Neural progenitor cell (in vitro differentiated cells): ENCODE measurements at regions not wholly inside any gene's neighbourhood (a gene's known extent, or its start where the extent isn't known, plus 50 kb on each side); places are given as distances from the start of the nearest gene placed in this dataset.

Source experiments
- DNase-seq: peaks from one replicate; pipeline ENCODE4 v3.0.0-alpha.2; 2016; ENCODE audit warnings: low spot score
- H2AFZ ChIP-seq: fragments of 200-600 bp; sonication (generic); replicated peaks from 2 replicates; pipeline ENCODE4 v1.6.1; 2016; ENCODE audit warnings: antibody characterized with exemption
- H3F3A ChIP-seq: fragments of 200-600 bp; sonication (generic); 2 replicates; pipeline ENCODE4 v1.6.1; 2016; ENCODE audit warnings: antibody characterized with exemption, low read depth
- H3K27ac ChIP-seq: fragments of 200-600 bp; sonication (generic); 2 replicates; pipeline ENCODE4 v1.5.1; 2016; ENCODE audit warnings: mild to moderate bottlenecking
- H3K27me3 ChIP-seq: fragments of 200-600 bp; sonication (generic); 2 replicates; pipeline ENCODE4 v1.6.1; 2016; ENCODE audit warnings: mild to moderate bottlenecking, moderate library complexity
- H3K36me3 ChIP-seq: fragments of 200-600 bp; sonication (generic); 2 replicates; pipeline ENCODE4 v1.5.1; 2016
- H3K4me1 ChIP-seq: fragments of 200-600 bp; sonication (generic); 2 replicates; pipeline ENCODE4 v1.6.1; 2016; ENCODE audit warnings: mixed run types
- H3K4me2 ChIP-seq: fragments of 200-600 bp; sonication (generic); 2 replicates; pipeline ENCODE4 v1.6.1; 2016
- H3K4me3 ChIP-seq: fragments of 200-600 bp; sonication (generic); 2 replicates; pipeline ENCODE4 v1.5.1; 2016
- H3K79me2 ChIP-seq: fragments of 200-600 bp; sonication (generic); 2 replicates; pipeline ENCODE4 v1.6.1; 2016; ENCODE audit warnings: low read depth
- H3K9ac ChIP-seq: fragments of 200-600 bp; sonication (generic); 2 replicates; pipeline ENCODE4 v1.6.1; 2016
- H3K9me3 ChIP-seq: fragments of 200-600 bp; sonication (generic); 2 replicates; pipeline ENCODE4 v1.5.1; 2016; ENCODE audit warnings: low read depth
- H4K20me1 ChIP-seq: fragments of 200-600 bp; sonication (generic); 2 replicates; pipeline ENCODE4 v1.6.1; 2016; ENCODE audit warnings: low read depth
- H3K27ac Mint-ChIP-seq: 3 replicates; pipeline ENCODE4 v1.8.0; 2021; ENCODE audit warnings: mixed read lengths
- H3K27me3 Mint-ChIP-seq: 2 replicates; pipeline ENCODE4 v1.8.0; 2022; ENCODE audit warnings: low read depth, mild to moderate bottlenecking, inconsistent platforms, moderate library complexity, mixed read lengths; ENCODE audit not compliant: insufficient read depth
- H3K36me3 Mint-ChIP-seq: 3 replicates; pipeline ENCODE4 v1.8.0; 2021; ENCODE audit warnings: mixed read lengths
- H3K4me1 Mint-ChIP-seq: 3 replicates; pipeline ENCODE4 v1.8.0; 2021; ENCODE audit warnings: mixed read lengths
- H3K4me3 Mint-ChIP-seq: 3 replicates; pipeline ENCODE4 v1.8.0; 2021; ENCODE audit warnings: mild to moderate bottlenecking, moderate library complexity, mixed read lengths
- H3K9me3 Mint-ChIP-seq: 3 replicates; pipeline ENCODE4 v1.8.0; 2020; ENCODE audit warnings: mixed read lengths
- CTCF ChIP-seq: fragments of 200-600 bp; sonication (generic); IDR thresholded peaks from 2 replicates; pipeline ENCODE4 v1.5.1; 2017; ENCODE audit warnings: antibody characterized with exemption, mild to moderate bottlenecking
- EZH2 ChIP-seq: fragments of 200-600 bp; sonication (generic); IDR thresholded peaks from 2 replicates; pipeline ENCODE4 v1.6.1; 2017; ENCODE audit warnings: antibody characterized with exemption, mild to moderate bottlenecking, moderate library complexity
- EZH2phosphoT487 ChIP-seq: fragments of 200-600 bp; sonication (generic); IDR thresholded peaks from 2 replicates; pipeline ENCODE4 v1.6.1; 2017; ENCODE audit warnings: antibody characterized with exemption

- no peak for DNase-seq
- H3K79me2 ChIP-seq: no peaks in the 10 kb centered on the region
- H4K20me1 ChIP-seq: no peaks in the 10 kb centered on the region
- no peaks in the 10 kb centered on the region for H3K9me3 ChIP-seq
- no peaks in the 10 kb centered on the region for H3F3A ChIP-seq
- H3K4me1 Mint-ChIP-seq: no peaks in the 10 kb centered on the region
- no peak overlapping the region for H3K4me2 ChIP-seq
- no peaks in the 10 kb centered on the region for H3K9me3 Mint-ChIP-seq
- H3K36me3 Mint-ChIP-seq: no peaks in the 10 kb centered on the region
- H3K9ac ChIP-seq: no peak overlapping the region
- H3K4me1 ChIP-seq: no peaks in the 10 kb centered on the region
- H2AFZ ChIP-seq: no peak overlapping the region
- H3K27ac Mint-ChIP-seq: no peak overlapping the region
- H3K27me3 ChIP-seq: no peaks in the 10 kb centered on the region
- H3K36me3 ChIP-seq: no peaks in the 10 kb centered on the region
- H3K4me3 ChIP-seq: no peak overlapping the region
- TF ChIP-seq EZH2phosphoT487 (no peak), CTCF (no peak), EZH2 (no peak)
- H3K27me3 Mint-ChIP-seq: no peaks in the 10 kb centered on the region
- H3K4me3 Mint-ChIP-seq: no peak overlapping the region
- H3K27ac ChIP-seq: no peak overlapping the region
These were observed 422.3 kb upstream of the ADAMTSL1 start for GRCh38 chr9:18051638-18052037.

- no peaks in the 10 kb centered on the region for H3K4me1 ChIP-seq
- no peaks in the 10 kb centered on the region for H3K36me3 Mint-ChIP-seq
These were observed 421.9 kb upstream of the ADAMTSL1 start for GRCh38 chr9:18052060-18052459.

GRCh38 chr9:18056269-18056992, 417.5 kb upstream of the ADAMTSL1 start:
- Histone ChIP-seq H2AFZ (no peak overlapping the region), H3K27ac (no peak overlapping the region)

More at GRCh38 chr9:18052060-18052459, 421.9 kb upstream of the ADAMTSL1 start:
- H3K4me3 Mint-ChIP-seq: no peak overlapping the region
- no peaks in the 10 kb centered on the region for H3K36me3 ChIP-seq
- no peaks in the 10 kb centered on the region for H4K20me1 ChIP-seq
- no peak overlapping the region for H3K27ac Mint-ChIP-seq
- H3K79me2 ChIP-seq: no peaks in the 10 kb centered on the region
- H3K9me3 ChIP-seq: no peaks in the 10 kb centered on the region
- H3K4me3 ChIP-seq: no peak overlapping the region
- no peaks in the 10 kb centered on the region for H3K9me3 Mint-ChIP-seq
- no peak overlapping the region for H3K4me2 ChIP-seq
- H3K27me3 Mint-ChIP-seq: no peaks in the 10 kb centered on the region
- H2AFZ ChIP-seq: no peak overlapping the region
- no peaks in the 10 kb centered on the region for H3F3A ChIP-seq
- TF ChIP-seq CTCF: no peak
- no peak for TF ChIP-seq EZH2
- no peak for DNase-seq
- no peak overlapping the region for H3K9ac ChIP-seq
- no peaks in the 10 kb centered on the region for H3K27me3 ChIP-seq
- H3K4me1 Mint-ChIP-seq: no peaks in the 10 kb centered on the region
- H3K27ac ChIP-seq: no peak overlapping the region

More at GRCh38 chr9:18056269-18056992, 417.5 kb upstream of the ADAMTSL1 start:
- Mint-ChIP-seq H3K27me3 (no peaks in the 10 kb centered on the region), H3K9me3 (no peaks in the 10 kb centered on the region), H3K27ac (no peak overlapping the region), H3K4me1 (no peaks in the 10 kb centered on the region), H3K4me3 (no peak overlapping the region), H3K36me3 (no peaks in the 10 kb centered on the region)
- Histone ChIP-seq H3K9ac (no peak overlapping the region), H3F3A (no peaks in the 10 kb centered on the region), H3K79me2 (no peaks in the 10 kb centered on the region), H3K27me3 (no peaks in the 10 kb centered on the region), H3K4me3 (no peak overlapping the region), H3K4me1 (no peaks in the 10 kb centered on the region), H4K20me1 (no peaks in the 10 kb centered on the region), H3K4me2 (no peak overlapping the region), H3K9me3 (no peaks in the 10 kb centered on the region), H3K36me3 (no peaks in the 10 kb centered on the region)
- no peak for DNase-seq
- TF ChIP-seq EZH2 (no peak), CTCF (no peak), EZH2phosphoT487 (no peak)
